Lower lobe of right lung (tissue), 2 donors: ENCODE measurements at regions not wholly inside any gene's neighbourhood (a gene's known extent, or its start where the extent isn't known, plus 50 kb on each side); places are given as distances from the start of the nearest gene placed in this dataset.

ENCODE experiments used
- ATAC-seq, 2 donors: fragments of 200-7000 bp; cut with Tn5 transposase; one replicate each; pipeline ENCODE4 v1.9.1; 2020 to 2022; ENCODE audit warnings: mild to moderate bottlenecking in 2 of 2, moderate library complexity in 2 of 2
- DNase-seq: peaks from one replicate; pipeline ENCODE4 v3.0.0-alpha.2; 2020
- H3K27ac ChIP-seq: fragments of 200-600 bp; one replicate; pipeline ENCODE4 v1.8.0; 2022
- H3K27me3 ChIP-seq: fragments of 200-600 bp; one replicate; pipeline ENCODE4 v1.8.0; 2022; ENCODE audit warnings: low read depth
- H3K36me3 ChIP-seq: fragments of 200-600 bp; one replicate; pipeline ENCODE4 v1.8.0; 2022; ENCODE audit warnings: mild to moderate bottlenecking
- H3K4me1 ChIP-seq: fragments of 200-600 bp; one replicate; pipeline ENCODE4 v1.8.0; 2022
- H3K4me3 ChIP-seq: fragments of 200-600 bp; one replicate; pipeline ENCODE4 v1.8.0; 2022; ENCODE audit warnings: mild to moderate bottlenecking
- H3K9me3 ChIP-seq: fragments of 200-600 bp; one replicate; pipeline ENCODE4 v1.8.0; 2022
- CTCF ChIP-seq: fragments of 200-600 bp; IDR thresholded peaks from one replicate; pipeline ENCODE4 v1.8.0; 2022; ENCODE audit warnings: antibody characterized with exemption, mild to moderate bottlenecking
- intact Hi-C: fragments of 100-400 bp; cut with DNase I; formaldehyde crosslinking; loops from one replicate; pipeline ENCODE4 v1.11.0; 2022
- donor health status: DM: no; HTN: yes; CAD: no; lungs with severe emphysema.

- Histone ChIP-seq H3K4me3 (no peak overlapping the region), H3K27ac (no peak overlapping the region), H3K27me3 (no peaks in the 10 kb centered on the region), H3K4me1 (no peaks in the 10 kb centered on the region), H3K36me3 (no peaks in the 10 kb centered on the region), H3K9me3 (no peaks in the 10 kb centered on the region)
- TF ChIP-seq CTCF, result no peak
- intact Hi-C loops, result no loop called here
- no peak for DNase-seq
- ATAC-seq, result no peak
Observed at GRCh38 chr2:67039517-67040103, 357.5 kb upstream of the ETAA1 start.

GRCh38 chr2:67041051-67041450 is 356.1 kb upstream of the ETAA1 start:
- Histone ChIP-seq H3K27ac (no peak overlapping the region), H3K4me3 (no peak overlapping the region), H3K4me1 (no peaks in the 10 kb centered on the region), H3K27me3 (no peaks in the 10 kb centered on the region), H3K36me3 (no peaks in the 10 kb centered on the region), H3K9me3 (no peaks in the 10 kb centered on the region)
- no peak for DNase-seq
- no peak for ATAC-seq
- TF ChIP-seq CTCF, result no peak
- intact Hi-C loops, result no loop called here

- intact Hi-C loops, result no loop called here
- Histone ChIP-seq H3K4me1 (no peaks in the 10 kb centered on the region), H3K27ac (no peak overlapping the region), H3K36me3 (no peaks in the 10 kb centered on the region), H3K9me3 (no peaks in the 10 kb centered on the region), H3K4me3 (no peak overlapping the region), H3K27me3 (no peaks in the 10 kb centered on the region)
- DNase-seq (no peak), ATAC-seq (peak in 1 of 2 donors; percentile 57)
- TF ChIP-seq CTCF, result no peak
Observed at GRCh38 chr2:67043781-67044478, 353.2 kb upstream of the ETAA1 start.

GRCh38 chr2:67046591-67046990 is 350.5 kb upstream of the ETAA1 start:
- DNase-seq (no peak), ATAC-seq (no peak)
- no peak overlapping the region for H3K4me3 ChIP-seq
- H3K27me3 ChIP-seq, result no peaks in the 10 kb centered on the region
- no peak overlapping the region for H3K27ac ChIP-seq
- TF ChIP-seq CTCF, result no peak
- no peaks in the 10 kb centered on the region for H3K36me3 ChIP-seq
- no peaks in the 10 kb centered on the region for H3K9me3 ChIP-seq
- intact Hi-C loops, result no loop called here
- no peaks in the 10 kb centered on the region for H3K4me1 ChIP-seq

GRCh38 chr2:67048314-67048713 is 348.8 kb upstream of the ETAA1 start:
- no peak for DNase-seq
- TF ChIP-seq CTCF, result no peak
- Histone ChIP-seq H3K27ac (no peak overlapping the region), H3K4me3 (no peak overlapping the region), H3K36me3 (no peaks in the 10 kb centered on the region), H3K4me1 (no peaks in the 10 kb centered on the region), H3K9me3 (no peaks in the 10 kb centered on the region), H3K27me3 (no peaks in the 10 kb centered on the region)
- intact Hi-C loops, result no loop called here
- no peak for ATAC-seq
